Neural cell (in vitro differentiated cells): ENCODE measurements at regions not wholly inside any gene's neighbourhood (a gene's known extent, or its start where the extent isn't known, plus 50 kb on each side); places are given as distances from the start of the nearest gene placed in this dataset.

Experiments
- H2AFZ ChIP-seq: fragments of 200-600, 300-800 bp; sonication (generic), shearing (Covaris generic); 2 replicates; pipeline ENCODE4 v1.6.0; 2014; ENCODE audit warnings: low read depth, mild to moderate bottlenecking, antibody characterized with exemption, low read length, moderate library complexity
- H3F3A ChIP-seq: fragments of 200-600 bp; shearing (Covaris generic); 2 replicates; pipeline ENCODE4 v1.6.1; 2016; ENCODE audit warnings: mild to moderate bottlenecking, moderate library complexity, mixed read lengths, antibody characterized with exemption, low read length; ENCODE audit not compliant: insufficient read depth, poor library complexity, severe bottlenecking
- H3K27ac ChIP-seq: fragments of 200-600, 300-800 bp; sonication (generic), shearing (Covaris generic); 2 replicates; pipeline ENCODE4 v1.5.1; 2014; ENCODE audit warnings: mild to moderate bottlenecking, low read length, moderate library complexity
- H3K27me3 ChIP-seq: fragments of 300-800, 200-600 bp; sonication (generic), shearing (Covaris generic); 2 replicates; pipeline ENCODE4 v1.6.0; 2014; ENCODE audit warnings: mild to moderate bottlenecking, low read depth, low read length, moderate library complexity; ENCODE audit not compliant: insufficient read depth
- H3K36me3 ChIP-seq: fragments of 300-800, 200-600 bp; sonication (generic), shearing (Covaris generic); 2 replicates; pipeline ENCODE4 v1.5.1; 2014; ENCODE audit warnings: mild to moderate bottlenecking, antibody characterized with exemption, low read length, moderate library complexity; ENCODE audit not compliant: insufficient read depth
- H3K4me2 ChIP-seq: fragments of 300-800, 200-600 bp; sonication (generic), shearing (Covaris generic); 2 replicates; pipeline ENCODE4 v1.6.0; 2014; ENCODE audit warnings: mild to moderate bottlenecking, low read length
- H3K4me3 ChIP-seq: fragments of 300-800, 200-600 bp; sonication (generic), shearing (Covaris generic); 2 replicates; pipeline ENCODE4 v1.5.1; 2014; ENCODE audit warnings: mild to moderate bottlenecking, low read length, moderate library complexity
- H3K79me2 ChIP-seq: fragments of 200-600 bp; shearing (Covaris generic); replicated peaks from 2 replicates; pipeline ENCODE4 v1.6.0; 2014; ENCODE audit warnings: mild to moderate bottlenecking, low read length, moderate library complexity; ENCODE audit not compliant: insufficient read depth
- H3K9ac ChIP-seq: fragments of 300-800, 200-600 bp; sonication (generic), shearing (Covaris generic); 2 replicates; pipeline ENCODE4 v1.6.1; 2016; ENCODE audit warnings: mild to moderate bottlenecking, low read length, mixed read lengths
- H3K9me2 ChIP-seq: fragments of 200-600 bp; shearing (Covaris generic); 2 replicates; pipeline ENCODE4 v1.6.1; 2016; ENCODE audit warnings: mild to moderate bottlenecking, low read length, mixed read lengths; ENCODE audit not compliant: insufficient read depth
- H3K9me3 ChIP-seq: fragments of 200-600, 300-800 bp; sonication (generic), shearing (Covaris generic); 2 replicates; pipeline ENCODE4 v1.6.1; 2016; ENCODE audit warnings: mild to moderate bottlenecking, mixed run types, low read length, moderate library complexity, mixed read lengths
- H4K20me1 ChIP-seq: fragments of 200-600 bp; shearing (Covaris generic); 2 replicates; pipeline ENCODE4 v1.6.1; 2016; ENCODE audit warnings: mild to moderate bottlenecking, mixed run types; ENCODE audit not compliant: insufficient read depth
- EP300 ChIP-seq: fragments of 450-650 bp; conservative IDR thresholded peaks from 2 replicates; pipeline ENCODE4 v1.6.1; 2014; ENCODE audit warnings: antibody characterized with exemption, mild to moderate bottlenecking, moderate library complexity; ENCODE audit not compliant: poor library complexity, severe bottlenecking
- EZH2 ChIP-seq: fragments of 200-600, 300-800 bp; shearing (Covaris generic), sonication (generic); IDR thresholded peaks from 2 replicates; pipeline ENCODE4 v1.6.1; 2014; ENCODE audit warnings: antibody characterized with exemption, low read length, borderline replicate concordance, mild to moderate bottlenecking; ENCODE audit not compliant: insufficient read depth, poor library complexity, severe bottlenecking
- MXI1 ChIP-seq: fragments of 450-650 bp; conservative IDR thresholded peaks from 2 replicates; pipeline ENCODE4 v1.6.1; 2014; ENCODE audit warnings: antibody characterized with exemption, mild to moderate bottlenecking; ENCODE audit not compliant: poor library complexity, severe bottlenecking
- POLR2AphosphoS5 ChIP-seq: IDR thresholded peaks from 2 replicates; pipeline ENCODE4 v1.6.1; 2012
- RAD21 ChIP-seq: fragments of 450-650 bp; conservative IDR thresholded peaks from 2 replicates; pipeline ENCODE4 v1.6.1; 2014; ENCODE audit warnings: antibody characterized with exemption, mild to moderate bottlenecking, moderate library complexity
- SMC3 ChIP-seq: fragments of 450-650 bp; conservative IDR thresholded peaks from 2 replicates; pipeline ENCODE4 v1.6.1; 2014; ENCODE audit warnings: antibody characterized with exemption, mild to moderate bottlenecking, moderate library complexity; ENCODE audit not compliant: poor library complexity
- TAF1 ChIP-seq: IDR thresholded peaks from 2 replicates; pipeline ENCODE4 v1.6.1; 2012; ENCODE audit warnings: low read depth
- TF ChIP-seq, protein P1 (sequence below): fragments of 450-650 bp; IDR thresholded peaks from 2 replicates; pipeline ENCODE4 v1.5.1; 2014; ENCODE audit warnings: antibody characterized with exemption, mild to moderate bottlenecking, moderate library complexity; ENCODE audit not compliant: poor library complexity, severe bottlenecking
- TF ChIP-seq, protein P2 (sequence below): IDR thresholded peaks from 2 replicates; pipeline ENCODE4 v1.6.1; 2012; ENCODE audit warnings: borderline replicate concordance

- Histone ChIP-seq H2AFZ (no peak overlapping the region), H3K27ac (no peak overlapping the region), H3K36me3 (no peaks in the 10 kb centered on the region), H3K4me2 (no peak overlapping the region), H3K79me2 (no peaks in the 10 kb centered on the region), H3K9me2 (no peaks in the 10 kb centered on the region), H3K9ac (no peak overlapping the region), H3F3A (no peaks in the 10 kb centered on the region), H3K9me3 (no peaks in the 10 kb centered on the region), H3K27me3 (no peaks in the 10 kb centered on the region), H4K20me1 (no peaks in the 10 kb centered on the region), H3K4me3 (no peak overlapping the region)
- TF ChIP-seq TAF1 (no peak), EP300 (no peak), POLR2AphosphoS5 (no peak), EZH2 (no peak), RAD21 (no peak), MXI1 (no peak), SMC3 (no peak)
- TF ChIP-seq, protein P1, sequence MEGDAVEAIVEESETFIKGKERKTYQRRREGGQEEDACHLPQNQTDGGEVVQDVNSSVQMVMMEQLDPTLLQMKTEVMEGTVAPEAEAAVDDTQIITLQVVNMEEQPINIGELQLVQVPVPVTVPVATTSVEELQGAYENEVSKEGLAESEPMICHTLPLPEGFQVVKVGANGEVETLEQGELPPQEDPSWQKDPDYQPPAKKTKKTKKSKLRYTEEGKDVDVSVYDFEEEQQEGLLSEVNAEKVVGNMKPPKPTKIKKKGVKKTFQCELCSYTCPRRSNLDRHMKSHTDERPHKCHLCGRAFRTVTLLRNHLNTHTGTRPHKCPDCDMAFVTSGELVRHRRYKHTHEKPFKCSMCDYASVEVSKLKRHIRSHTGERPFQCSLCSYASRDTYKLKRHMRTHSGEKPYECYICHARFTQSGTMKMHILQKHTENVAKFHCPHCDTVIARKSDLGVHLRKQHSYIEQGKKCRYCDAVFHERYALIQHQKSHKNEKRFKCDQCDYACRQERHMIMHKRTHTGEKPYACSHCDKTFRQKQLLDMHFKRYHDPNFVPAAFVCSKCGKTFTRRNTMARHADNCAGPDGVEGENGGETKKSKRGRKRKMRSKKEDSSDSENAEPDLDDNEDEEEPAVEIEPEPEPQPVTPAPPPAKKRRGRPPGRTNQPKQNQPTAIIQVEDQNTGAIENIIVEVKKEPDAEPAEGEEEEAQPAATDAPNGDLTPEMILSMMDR = no peak
- TF ChIP-seq, protein P2, sequence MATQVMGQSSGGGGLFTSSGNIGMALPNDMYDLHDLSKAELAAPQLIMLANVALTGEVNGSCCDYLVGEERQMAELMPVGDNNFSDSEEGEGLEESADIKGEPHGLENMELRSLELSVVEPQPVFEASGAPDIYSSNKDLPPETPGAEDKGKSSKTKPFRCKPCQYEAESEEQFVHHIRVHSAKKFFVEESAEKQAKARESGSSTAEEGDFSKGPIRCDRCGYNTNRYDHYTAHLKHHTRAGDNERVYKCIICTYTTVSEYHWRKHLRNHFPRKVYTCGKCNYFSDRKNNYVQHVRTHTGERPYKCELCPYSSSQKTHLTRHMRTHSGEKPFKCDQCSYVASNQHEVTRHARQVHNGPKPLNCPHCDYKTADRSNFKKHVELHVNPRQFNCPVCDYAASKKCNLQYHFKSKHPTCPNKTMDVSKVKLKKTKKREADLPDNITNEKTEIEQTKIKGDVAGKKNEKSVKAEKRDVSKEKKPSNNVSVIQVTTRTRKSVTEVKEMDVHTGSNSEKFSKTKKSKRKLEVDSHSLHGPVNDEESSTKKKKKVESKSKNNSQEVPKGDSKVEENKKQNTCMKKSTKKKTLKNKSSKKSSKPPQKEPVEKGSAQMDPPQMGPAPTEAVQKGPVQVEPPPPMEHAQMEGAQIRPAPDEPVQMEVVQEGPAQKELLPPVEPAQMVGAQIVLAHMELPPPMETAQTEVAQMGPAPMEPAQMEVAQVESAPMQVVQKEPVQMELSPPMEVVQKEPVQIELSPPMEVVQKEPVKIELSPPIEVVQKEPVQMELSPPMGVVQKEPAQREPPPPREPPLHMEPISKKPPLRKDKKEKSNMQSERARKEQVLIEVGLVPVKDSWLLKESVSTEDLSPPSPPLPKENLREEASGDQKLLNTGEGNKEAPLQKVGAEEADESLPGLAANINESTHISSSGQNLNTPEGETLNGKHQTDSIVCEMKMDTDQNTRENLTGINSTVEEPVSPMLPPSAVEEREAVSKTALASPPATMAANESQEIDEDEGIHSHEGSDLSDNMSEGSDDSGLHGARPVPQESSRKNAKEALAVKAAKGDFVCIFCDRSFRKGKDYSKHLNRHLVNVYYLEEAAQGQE = no peak
Measured at GRCh38 chr5:174610968-174611367, 113.4 kb upstream of the MSX2 start.

DNA sequence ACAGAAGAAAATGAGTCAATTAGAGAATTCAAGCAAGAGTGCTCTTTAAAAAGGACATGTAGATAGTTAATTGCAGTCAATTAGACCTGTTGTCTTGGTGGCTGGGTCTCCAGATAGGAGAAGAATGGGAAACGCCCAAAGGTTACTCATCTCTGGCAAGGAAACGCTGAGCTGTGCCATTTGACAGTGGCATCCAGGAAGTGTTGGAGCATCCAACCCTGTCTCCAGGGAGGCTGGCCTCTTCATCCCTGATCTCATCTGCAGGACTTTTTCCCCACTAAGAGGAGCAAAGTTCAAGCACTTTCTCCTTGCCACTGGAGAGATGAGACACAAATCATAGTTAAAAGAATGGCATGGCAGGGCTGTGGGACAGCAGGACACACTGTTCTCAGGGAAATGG, 111.7 kb upstream of the MSX2 start:
- no peak overlapping the region for H3K9ac ChIP-seq
- no peak overlapping the region for H3K4me3 ChIP-seq
- H3K27me3 ChIP-seq = no peaks in the 10 kb centered on the region
- no peaks in the 10 kb centered on the region for H3K79me2 ChIP-seq
- H4K20me1 ChIP-seq = no peaks in the 10 kb centered on the region
- H3K4me2 ChIP-seq = no peak overlapping the region
- H3K9me3 ChIP-seq = no peaks in the 10 kb centered on the region
- H2AFZ ChIP-seq = no peak overlapping the region
- H3K36me3 ChIP-seq = no peaks in the 10 kb centered on the region
- H3F3A ChIP-seq = no peaks in the 10 kb centered on the region
- H3K9me2 ChIP-seq = no peaks in the 10 kb centered on the region
- H3K27ac ChIP-seq = no peak overlapping the region
- TF ChIP-seq RAD21 = no peak
- no peak for TF ChIP-seq EZH2
- TF ChIP-seq MXI1 = no peak
- TF ChIP-seq POLR2AphosphoS5 = no peak
- TF ChIP-seq EP300 = no peak
- TF ChIP-seq, protein P2 = no peak
- no peak for TF ChIP-seq SMC3
- no peak for TF ChIP-seq TAF1
- TF ChIP-seq, protein P1 = no peak
